Brain microvascular endothelial cell (primary cell): ENCODE measurements at regions not wholly inside any gene's neighbourhood (a gene's known extent, or its start where the extent isn't known, plus 50 kb on each side); places are given as distances from the start of the nearest gene placed in this dataset.

Experiments
- DNase-seq: peaks from one replicate; pipeline ENCODE4 v3.0.0-alpha.2; 2020
- H3K27ac ChIP-seq: fragments of 250-450 bp; sonication (Bioruptor Pico); 2 replicates; pipeline ENCODE4 v1.5.1; 2020; ENCODE audit warnings: mild to moderate bottlenecking, moderate library complexity
- H3K27me3 ChIP-seq: fragments of 250-450 bp; sonication (Bioruptor Pico); replicated peaks from 2 replicates; pipeline ENCODE4 v1.5.1; 2020; ENCODE audit warnings: mild to moderate bottlenecking
- H3K36me3 ChIP-seq: fragments of 250-450 bp; sonication (Bioruptor Pico); replicated peaks from 2 replicates; pipeline ENCODE4 v1.5.1; 2020; ENCODE audit warnings: mild to moderate bottlenecking
- H3K4me3 ChIP-seq: 2 replicates; pipeline ENCODE4 v1.5.1; 2011; ENCODE audit warnings: low read depth, mild to moderate bottlenecking, control low read depth, low read length, moderate library complexity
- in situ Hi-C: cut with HindIII; loops from 2 replicates; pipeline ENCODE4 v1.10.0; 2017; ENCODE audit warnings: low sequenced_read_pairs, low pct_ligation_motif_present
- TF ChIP-seq, protein P1 (sequence below): IDR thresholded peaks from 2 replicates; pipeline ENCODE4 v1.5.1; 2011; ENCODE audit warnings: low read depth, mild to moderate bottlenecking, moderate library complexity, low read length, control low read depth, inconsistent platforms; ENCODE audit errors: missing control alignments

DNA sequence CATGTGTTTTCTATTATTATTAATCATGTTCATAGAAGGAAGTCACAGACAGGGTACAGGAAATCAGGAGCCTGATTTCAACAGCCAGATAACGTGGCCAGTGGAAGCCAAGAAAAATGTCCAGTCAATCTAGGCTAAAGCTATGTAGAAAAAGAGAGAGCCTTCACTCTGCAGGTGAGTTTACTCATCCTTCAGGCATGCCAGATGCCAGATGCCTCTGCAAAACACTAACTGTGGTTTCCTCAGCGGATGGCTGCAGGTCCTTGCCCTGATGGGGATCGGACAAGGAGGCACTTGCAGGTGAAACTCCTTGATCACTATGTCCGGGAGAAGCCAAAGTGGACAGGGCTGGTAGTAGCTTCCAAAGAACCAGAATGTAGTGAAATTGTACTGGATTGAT lies 962.3 kb upstream of the RAG2 start:
- Histone ChIP-seq H3K27me3 (no peaks in the 10 kb centered on the region), H3K36me3 (no peaks in the 10 kb centered on the region), H3K27ac (no peak overlapping the region), H3K4me3 (no peak overlapping the region)
- in situ Hi-C loops = no loop called here
- TF ChIP-seq, protein P1, sequence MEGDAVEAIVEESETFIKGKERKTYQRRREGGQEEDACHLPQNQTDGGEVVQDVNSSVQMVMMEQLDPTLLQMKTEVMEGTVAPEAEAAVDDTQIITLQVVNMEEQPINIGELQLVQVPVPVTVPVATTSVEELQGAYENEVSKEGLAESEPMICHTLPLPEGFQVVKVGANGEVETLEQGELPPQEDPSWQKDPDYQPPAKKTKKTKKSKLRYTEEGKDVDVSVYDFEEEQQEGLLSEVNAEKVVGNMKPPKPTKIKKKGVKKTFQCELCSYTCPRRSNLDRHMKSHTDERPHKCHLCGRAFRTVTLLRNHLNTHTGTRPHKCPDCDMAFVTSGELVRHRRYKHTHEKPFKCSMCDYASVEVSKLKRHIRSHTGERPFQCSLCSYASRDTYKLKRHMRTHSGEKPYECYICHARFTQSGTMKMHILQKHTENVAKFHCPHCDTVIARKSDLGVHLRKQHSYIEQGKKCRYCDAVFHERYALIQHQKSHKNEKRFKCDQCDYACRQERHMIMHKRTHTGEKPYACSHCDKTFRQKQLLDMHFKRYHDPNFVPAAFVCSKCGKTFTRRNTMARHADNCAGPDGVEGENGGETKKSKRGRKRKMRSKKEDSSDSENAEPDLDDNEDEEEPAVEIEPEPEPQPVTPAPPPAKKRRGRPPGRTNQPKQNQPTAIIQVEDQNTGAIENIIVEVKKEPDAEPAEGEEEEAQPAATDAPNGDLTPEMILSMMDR = no peak
- no peak for DNase-seq

DNA sequence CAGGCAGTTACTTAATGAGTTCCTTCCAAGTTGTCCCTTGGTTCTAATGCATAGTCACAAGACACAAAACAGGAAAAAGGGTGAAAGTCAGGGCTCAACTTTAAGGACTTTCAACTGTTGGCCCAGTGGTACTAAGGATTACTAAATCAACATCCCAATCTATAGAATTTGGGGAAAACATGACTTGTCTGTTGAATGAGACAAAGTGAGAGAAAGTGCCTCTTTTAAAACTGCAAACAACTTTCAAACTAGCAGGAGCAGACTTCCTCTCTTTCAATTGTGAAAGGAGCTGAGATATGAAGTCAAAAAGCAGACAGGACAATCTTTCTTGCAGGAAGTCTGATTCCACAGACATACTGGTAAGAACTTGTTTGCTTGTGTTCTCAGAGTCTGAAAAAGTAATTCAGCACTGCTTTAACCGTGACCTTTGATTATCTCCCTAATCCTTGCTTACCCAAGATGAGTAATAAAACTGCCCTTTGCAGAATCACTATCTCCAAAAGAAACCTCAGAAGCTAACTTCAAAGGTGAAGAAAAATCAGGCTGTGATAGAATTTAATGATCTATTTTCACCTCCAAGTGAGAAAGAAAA lies 960.7 kb upstream of the RAG2 start:
- DNase-seq = no peak
- TF ChIP-seq, protein P1 = no peak
- H3K27ac ChIP-seq = no peak overlapping the region

DNA sequence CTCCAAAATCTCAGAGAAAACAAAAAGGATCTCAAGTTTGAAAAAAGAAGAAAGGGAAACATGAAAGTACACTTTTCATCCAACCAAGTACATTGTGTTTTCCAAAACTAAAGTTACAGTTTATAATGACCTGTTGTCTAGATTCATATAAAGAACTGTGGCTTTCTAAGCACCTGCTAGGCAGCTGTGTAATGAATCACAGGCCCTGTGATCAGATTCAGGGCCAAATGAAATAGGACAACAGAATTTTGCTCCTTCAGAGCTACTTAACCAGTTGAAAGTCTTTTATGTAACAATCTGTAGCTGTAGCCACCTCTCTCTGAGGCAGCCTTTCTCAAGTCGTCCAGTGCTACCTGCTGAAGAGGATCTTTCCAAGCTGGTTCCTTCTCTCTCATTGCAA lies 960.0 kb upstream of the RAG2 start:
- DNase-seq = no peak
- in situ Hi-C loops = no loop called here
- H3K4me3 ChIP-seq = no peak overlapping the region
- H3K36me3 ChIP-seq = no peaks in the 10 kb centered on the region
- H3K27ac ChIP-seq = no peak overlapping the region
- TF ChIP-seq, protein P1 = no peak
- H3K27me3 ChIP-seq = no peaks in the 10 kb centered on the region

More for the DNA sequence above, 960.7 kb upstream of the RAG2 start:
- H3K4me3 ChIP-seq = no peak overlapping the region
- H3K36me3 ChIP-seq = no peaks in the 10 kb centered on the region
- in situ Hi-C loops = no loop called here
- no peaks in the 10 kb centered on the region for H3K27me3 ChIP-seq

DNA sequence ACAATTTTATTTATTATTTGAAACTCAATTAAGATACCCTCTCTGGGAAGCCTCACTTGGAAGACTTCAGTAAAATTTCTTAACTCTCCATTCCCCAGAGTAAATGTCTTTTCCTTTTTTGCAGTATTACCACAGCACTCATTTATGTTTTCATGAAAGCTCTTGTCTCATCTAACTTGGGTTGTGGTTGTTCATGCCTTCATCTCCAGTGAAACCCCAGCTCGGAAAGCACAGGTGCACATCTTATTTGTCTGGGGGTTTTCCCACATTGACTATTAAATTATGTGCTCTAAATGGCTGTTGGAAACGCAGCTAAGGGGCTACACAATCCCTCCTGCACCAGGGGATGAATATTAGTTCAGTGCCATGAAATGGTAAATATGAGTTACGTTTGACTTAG lies 954.2 kb upstream of the RAG2 start:
- no peak overlapping the region for H3K27ac ChIP-seq
- no peak overlapping the region for H3K4me3 ChIP-seq
- H3K27me3 ChIP-seq = no peaks in the 10 kb centered on the region
- H3K36me3 ChIP-seq = no peaks in the 10 kb centered on the region
- in situ Hi-C loops = no loop called here
- TF ChIP-seq, protein P1 = no peak
- DNase-seq = no peak

DNA sequence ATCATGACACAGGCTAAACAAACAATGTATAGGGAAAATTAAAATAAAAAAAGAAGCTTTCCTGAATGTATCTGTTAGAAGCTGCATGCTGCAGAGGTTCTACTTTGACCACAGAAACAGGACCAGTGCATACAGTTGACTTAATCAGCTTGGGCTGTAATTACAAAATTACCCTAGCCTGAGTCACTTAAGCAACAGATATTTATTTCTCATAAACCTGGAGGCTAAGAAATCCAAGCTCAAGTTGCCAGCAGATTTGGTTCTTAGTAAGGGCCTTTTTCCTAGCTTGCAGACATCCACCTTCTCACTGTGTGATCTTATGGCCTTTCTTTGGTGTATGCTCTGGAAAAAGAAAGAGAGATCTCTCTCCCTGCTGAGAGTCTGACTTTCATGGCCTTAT lies 946.5 kb upstream of the RAG2 start:
- H3K4me3 ChIP-seq = no peak overlapping the region
- in situ Hi-C loops = no loop called here
- no peaks in the 10 kb centered on the region for H3K27me3 ChIP-seq
- no peak for DNase-seq
- H3K27ac ChIP-seq = no peak overlapping the region
- no peaks in the 10 kb centered on the region for H3K36me3 ChIP-seq
- TF ChIP-seq, protein P1 = no peak

DNA sequence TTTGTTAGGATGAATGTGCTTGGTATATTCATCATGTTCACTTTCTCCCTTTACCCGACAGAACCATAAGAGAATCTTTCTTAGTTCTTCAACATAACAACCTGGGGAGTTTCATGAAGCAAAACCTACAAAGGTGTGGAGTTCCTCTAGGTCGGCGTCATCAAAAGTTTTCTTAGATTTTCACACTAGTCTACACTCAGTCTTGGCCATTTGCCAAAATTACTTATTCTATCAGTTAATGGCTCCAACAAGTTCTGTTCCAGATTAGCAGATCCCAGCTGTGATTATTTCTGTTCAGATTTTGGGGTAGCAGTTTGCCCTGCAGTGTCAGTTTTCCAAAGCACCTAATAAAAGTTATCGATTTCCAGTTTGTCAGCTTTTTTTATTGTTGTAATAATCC lies 935.8 kb upstream of the RAG2 start:
- H3K27ac ChIP-seq = no peak overlapping the region
- TF ChIP-seq, protein P1 = no peak
- no peaks in the 10 kb centered on the region for H3K36me3 ChIP-seq
- in situ Hi-C loops = no loop called here
- DNase-seq = no peak
- no peaks in the 10 kb centered on the region for H3K27me3 ChIP-seq
- no peak overlapping the region for H3K4me3 ChIP-seq
